Hematopoietic multipotent progenitor cell treated with erythropoietin and hydrocortisone succinate and interleukin-3 and kit ligand, for 6 days (in vitro differentiated cells): ENCODE measurements at regions not wholly inside any gene's neighbourhood (a gene's known extent, or its start where the extent isn't known, plus 50 kb on each side); places are given as distances from the start of the nearest gene placed in this dataset.

Experiments
- DNase-seq: peaks from one replicate; pipeline ENCODE4 v3.0.0-alpha.2; 2015

DNA sequence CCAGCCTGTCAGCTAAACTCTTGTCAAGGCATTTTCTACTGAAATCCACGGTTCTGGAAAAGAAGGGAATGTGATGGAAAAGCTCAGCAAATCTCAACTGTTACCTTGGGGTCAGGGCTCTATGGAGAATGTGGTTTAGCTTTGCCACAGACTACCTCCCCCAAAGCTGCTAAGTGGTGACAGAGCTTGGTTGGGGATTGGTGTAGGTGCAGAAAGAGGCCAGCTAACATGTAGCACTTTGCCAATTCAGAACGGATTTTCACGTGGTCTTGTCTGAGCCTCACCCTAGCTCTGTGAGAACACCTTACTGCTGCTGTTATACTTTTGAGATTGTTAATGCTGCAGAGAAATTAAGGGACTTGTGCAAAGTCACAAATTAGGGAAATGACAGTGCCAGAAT, 331.1 kb downstream of the RND3 start:
- no peak for DNase-seq

- DNase-seq, result no peak
Measured at GRCh38 chr2:150154308-150154797, 333.1 kb downstream of the RND3 start.

- DNase-seq, result no peak
Measured at GRCh38 chr2:150153646-150154307, 333.7 kb downstream of the RND3 start.

- DNase-seq, result no peak
Measured at GRCh38 chr2:150152230-150152629, 335.2 kb downstream of the RND3 start.

DNA sequence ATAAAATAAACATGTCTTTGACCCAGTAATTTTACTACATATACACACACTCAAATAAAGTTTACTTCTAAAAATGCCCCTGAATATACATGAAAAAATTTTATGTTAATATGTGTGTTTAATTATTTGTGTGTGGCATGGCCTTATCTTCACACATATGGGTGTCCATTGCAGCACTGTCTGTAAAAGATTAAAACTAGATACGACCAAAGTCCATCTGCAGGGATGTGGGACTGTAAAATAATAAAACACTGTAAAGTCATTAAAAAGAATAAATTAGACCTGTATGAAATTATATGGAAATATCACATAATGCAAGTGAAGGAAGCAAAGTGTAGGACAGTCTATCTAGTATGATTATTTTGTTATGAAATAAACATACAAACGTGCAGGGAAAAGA, 337.3 kb downstream of the RND3 start:
- DNase-seq, result no peak

DNA sequence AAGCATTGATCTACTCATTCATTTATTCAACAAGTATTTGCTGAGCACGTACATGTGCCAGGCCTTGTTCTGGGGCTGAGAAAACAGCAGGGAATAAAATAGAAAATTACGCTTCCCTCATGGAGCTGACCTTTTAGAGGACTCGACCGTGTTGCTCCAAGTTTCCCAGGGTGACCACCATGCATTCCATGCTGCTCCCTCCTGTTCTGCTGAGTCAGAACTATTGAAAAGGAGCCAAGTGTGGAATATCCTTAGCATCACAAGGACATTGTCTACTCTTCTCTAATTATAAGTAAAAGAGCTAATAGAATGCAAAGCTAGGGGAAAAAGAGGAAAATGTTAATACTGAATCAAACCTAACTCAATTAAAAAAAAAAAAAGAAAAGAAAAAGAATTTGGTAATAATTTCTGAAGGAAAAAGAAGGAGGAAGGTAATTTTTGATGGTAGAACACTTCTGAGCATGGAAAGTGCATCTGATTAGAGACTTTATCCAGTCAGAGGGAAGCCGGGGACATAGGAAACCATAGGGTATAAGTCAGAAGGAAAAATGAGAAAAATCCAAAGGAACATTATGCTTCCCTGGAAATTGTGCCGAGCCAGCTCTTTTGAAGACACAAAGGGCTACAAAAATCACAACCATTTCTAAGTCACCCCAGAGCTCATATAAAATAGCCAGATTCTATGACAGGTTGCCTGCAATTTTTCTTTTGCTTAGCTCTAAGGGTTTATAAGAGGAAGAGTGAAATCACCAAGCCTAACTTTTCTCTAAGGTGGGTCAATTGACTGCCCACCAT, 339.4 kb downstream of the RND3 start:
- no peak for DNase-seq

- DNase-seq, result no peak
Measured at GRCh38 chr2:150146879-150147278, 340.6 kb downstream of the RND3 start.

- no peak for DNase-seq
Measured at GRCh38 chr2:150145299-150145692, 342.2 kb downstream of the RND3 start.

GRCh38 chr2:150144546-150145298, 342.7 kb downstream of the RND3 start:
- DNase-seq, result no peak

DNA sequence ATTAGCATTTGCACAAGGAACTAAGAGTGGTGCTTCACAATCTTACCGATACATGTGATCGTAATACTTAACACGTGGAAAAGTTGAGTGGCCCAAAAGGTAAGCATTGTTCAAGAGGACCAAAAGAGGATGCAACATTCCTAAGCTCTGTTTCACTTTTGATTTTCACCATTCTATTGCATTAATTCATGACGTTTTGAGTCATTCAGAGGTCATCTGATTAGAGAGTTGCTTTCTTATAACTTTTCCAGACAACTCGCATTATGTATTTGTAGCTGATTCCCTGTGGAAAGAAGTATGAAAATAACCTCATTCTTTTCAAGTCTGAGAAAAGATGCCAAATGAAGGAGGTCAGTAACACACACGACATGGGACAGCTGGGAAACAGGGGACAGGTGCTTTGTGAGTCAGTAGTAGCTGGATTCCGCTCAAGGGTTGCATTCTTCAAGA, 344.4 kb downstream of the RND3 start:
- DNase-seq, result no peak

DNA sequence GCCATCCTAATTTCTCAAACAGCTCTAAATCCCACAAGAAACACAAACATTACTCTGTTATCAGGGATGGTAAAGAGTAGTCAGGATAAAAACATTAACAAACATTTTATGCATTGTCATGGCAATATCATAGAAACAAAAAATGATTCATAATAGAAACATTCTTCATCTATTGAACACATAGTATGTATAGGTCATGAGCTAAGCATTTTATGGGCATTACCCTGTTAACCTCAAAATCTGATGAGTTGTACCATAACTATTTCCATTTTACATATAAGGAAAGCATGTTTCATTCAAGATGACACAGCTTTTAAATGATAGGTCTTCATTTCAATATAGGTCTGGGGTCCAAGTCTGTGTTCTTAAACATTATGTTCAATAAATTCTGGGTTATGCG, 344.9 kb downstream of the RND3 start:
- no peak for DNase-seq

- no peak for DNase-seq
Measured at GRCh38 chr2:150141226-150142001, 346.1 kb downstream of the RND3 start.

GRCh38 chr2:150140777-150141176, 346.7 kb downstream of the RND3 start:
- DNase-seq, result no peak

- DNase-seq, result no peak
Measured at GRCh38 chr2:150138587-150138986, 348.9 kb downstream of the RND3 start.

- no peak for DNase-seq
Measured at GRCh38 chr2:150137338-150138069, 350.0 kb downstream of the RND3 start.

GRCh38 chr2:150136893-150137292, 350.6 kb downstream of the RND3 start:
- DNase-seq, result no peak

DNA sequence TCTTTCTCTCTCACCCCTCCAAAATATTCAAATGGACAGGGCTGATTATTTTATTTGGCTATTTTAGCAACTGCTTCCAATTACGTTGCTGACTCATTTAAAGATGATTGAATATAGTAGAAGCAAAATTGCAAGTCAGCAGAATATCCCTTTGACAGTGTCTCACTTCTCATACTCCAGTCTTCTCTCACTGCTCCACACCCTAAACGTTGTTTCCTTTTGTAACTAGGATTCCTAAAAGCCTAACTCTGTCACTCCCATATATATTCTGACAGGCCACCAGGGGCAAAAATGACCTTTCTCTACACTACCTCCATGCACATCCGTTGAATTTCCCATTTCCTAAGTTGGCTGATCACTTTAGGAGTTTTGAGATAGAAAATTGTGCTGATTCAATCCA, 351.1 kb downstream of the RND3 start:
- no peak for DNase-seq

DNA sequence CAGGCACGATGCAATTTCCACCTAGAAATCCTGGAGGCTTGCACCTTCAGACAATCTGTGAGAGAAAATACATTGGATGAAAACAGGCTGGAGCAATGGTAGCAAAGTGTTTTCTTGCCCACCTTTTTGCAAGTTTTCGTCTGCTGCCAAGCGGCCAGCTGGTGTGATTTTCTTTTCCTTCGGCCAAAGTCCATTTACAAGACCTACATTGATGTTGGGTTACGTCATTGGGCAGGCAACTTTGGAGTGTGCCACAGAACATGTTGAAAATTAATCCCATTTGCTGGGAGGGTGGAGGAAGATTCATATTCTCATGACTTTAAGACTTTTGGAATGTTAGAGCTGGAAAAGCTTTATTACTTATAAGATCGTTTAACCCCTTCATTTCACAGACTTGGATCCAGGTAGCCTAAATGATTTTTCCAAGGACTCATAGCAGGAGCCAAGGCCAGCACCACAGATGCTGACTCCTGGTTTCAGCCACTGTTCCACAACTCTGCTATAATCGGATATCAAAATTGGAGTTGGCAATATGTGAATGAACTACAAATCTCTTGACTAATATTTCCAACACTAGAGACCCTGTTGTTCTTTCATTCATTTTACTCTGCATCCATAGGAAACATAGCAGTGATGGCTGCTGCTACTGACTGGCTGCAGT, 352.1 kb downstream of the RND3 start:
- DNase-seq, result no peak

DNA sequence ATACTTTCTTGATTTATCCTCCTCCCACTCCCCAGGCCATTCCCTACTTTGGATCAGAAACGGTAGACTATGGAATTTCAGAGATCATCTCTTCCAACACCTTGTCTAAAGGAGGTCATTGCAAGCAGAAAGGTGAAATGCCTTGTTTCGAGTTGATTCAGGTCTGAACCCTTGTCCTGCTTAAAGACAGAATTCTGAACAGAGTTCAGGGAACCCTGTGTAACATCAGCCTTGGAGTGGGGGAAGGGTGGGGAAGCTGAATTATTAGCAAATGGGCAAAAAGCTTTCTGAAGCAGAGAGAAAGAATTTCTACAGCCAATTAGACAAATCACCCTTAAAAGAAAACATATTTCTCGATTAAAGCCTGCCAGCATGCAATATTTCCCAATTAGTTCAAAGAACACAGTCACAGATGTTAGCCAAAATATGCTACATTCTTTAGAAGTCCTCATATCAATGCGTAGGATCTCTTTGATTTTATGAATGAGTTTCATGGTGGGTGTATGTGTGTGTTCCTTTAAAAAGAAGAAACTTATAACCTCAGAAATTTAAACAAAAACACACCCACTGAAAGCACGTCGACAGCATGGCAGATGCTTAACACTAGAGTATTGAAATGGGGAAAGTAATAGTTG, 353.1 kb downstream of the RND3 start:
- DNase-seq, result no peak

- no peak for DNase-seq
Measured at GRCh38 chr2:150133623-150134022, 353.8 kb downstream of the RND3 start.
